Panc1 (cell line): ENCODE measurements at regions not wholly inside any gene's neighbourhood (a gene's known extent, or its start where the extent isn't known, plus 50 kb on each side); places are given as distances from the start of the nearest gene placed in this dataset.

Source experiments
- CTCF ChIP-seq: fragments of 450-650 bp; IDR thresholded peaks from 2 replicates; pipeline ENCODE4 v1.5.1; 2017; ENCODE audit warnings: mild to moderate bottlenecking
- POLR2AphosphoS5 ChIP-seq: IDR thresholded peaks from 2 replicates; pipeline ENCODE4 v1.6.1; 2012; ENCODE audit warnings: mild to moderate bottlenecking, low read depth, low read length, moderate library complexity
- REST ChIP-seq, 2 experiments: IDR thresholded peaks; 2 replicates each; pipeline ENCODE4 v1.6.1; 2011 to 2012; ENCODE audit warnings: low read depth in 2 of 2, control low read depth in 1 of 2, low read length in 1 of 2, mild to moderate bottlenecking in 1 of 2, moderate library complexity in 1 of 2; ENCODE audit not compliant: insufficient read depth in 1 of 2
- SIN3A ChIP-seq: IDR thresholded peaks from 2 replicates; pipeline ENCODE4 v1.6.1; 2012; ENCODE audit warnings: low read depth, mild to moderate bottlenecking, low read length, moderate library complexity, borderline replicate concordance; ENCODE audit not compliant: insufficient read depth
- TCF7L2 ChIP-seq: IDR thresholded peaks from 2 replicates; pipeline ENCODE4 v1.6.1; 2011; ENCODE audit warnings: mild to moderate bottlenecking, low read depth, low read length, inconsistent platforms

GRCh38 chr3:117963858-117964257 is 1070.8 kb downstream of the IGSF11 start:
- TF ChIP-seq SIN3A (no peak), REST (IDR thresholded peaks at IDR 0.05; ENCODE audit: insufficient read depth in 1 of 2, low read depth in 2 of 2, low read length in 1 of 2) (no peak), CTCF (no peak), POLR2AphosphoS5 (no peak), TCF7L2 (no peak)
